ENCODE measurements at regions not wholly inside any gene's neighbourhood (a gene's known extent, or its start where the extent isn't known, plus 50 kb on each side); places are given as distances from the start of the nearest gene placed in this dataset.

DNA sequence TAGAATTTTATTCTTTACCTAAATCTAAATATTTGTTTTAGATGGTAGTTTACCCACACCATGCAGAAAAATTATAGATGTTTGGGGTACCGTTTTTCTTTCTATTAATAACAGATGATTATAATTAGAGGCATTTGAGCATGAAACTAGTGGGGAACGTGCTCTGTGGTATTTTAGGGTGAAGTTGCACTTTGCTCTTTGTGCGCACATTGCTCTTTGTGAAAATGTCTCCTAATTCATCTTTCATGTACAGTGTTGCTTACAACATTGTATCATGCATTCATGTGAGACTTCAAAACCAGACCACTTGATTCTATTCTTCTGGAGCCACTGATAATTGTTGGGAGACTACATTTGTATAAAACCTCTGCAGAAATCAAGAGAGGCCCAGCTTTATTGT, 449.1 kb upstream of the RGS6 start:
- no peak for TF ChIP-seq SUZ12 (IDR thresholded peaks at IDR 0.05; ENCODE audit: extremely low read depth, insufficient read depth, insufficient read length)
- no peak for TF ChIP-seq YY1 (IDR thresholded peaks at IDR 0.05; ENCODE audit: insufficient read depth, insufficient read length)
